SKM-1 treated with dmso at 0.1 percent for 144 hours (cell line): ENCODE measurements at regions not wholly inside any gene's neighbourhood (a gene's known extent, or its start where the extent isn't known, plus 50 kb on each side); places are given as distances from the start of the nearest gene placed in this dataset.
"Not testable (repeated sequence)": the region's sequence is repeated elsewhere in the genome, so short reads cannot be mapped to it uniquely, and the experiment has no call there.

Source experiments
- DNase-seq: peaks from one replicate; lab custom pipeline; 2025; ENCODE audit not compliant: unreplicated experiment; lab: John Stamatoyannopoulos, UW

DNA sequence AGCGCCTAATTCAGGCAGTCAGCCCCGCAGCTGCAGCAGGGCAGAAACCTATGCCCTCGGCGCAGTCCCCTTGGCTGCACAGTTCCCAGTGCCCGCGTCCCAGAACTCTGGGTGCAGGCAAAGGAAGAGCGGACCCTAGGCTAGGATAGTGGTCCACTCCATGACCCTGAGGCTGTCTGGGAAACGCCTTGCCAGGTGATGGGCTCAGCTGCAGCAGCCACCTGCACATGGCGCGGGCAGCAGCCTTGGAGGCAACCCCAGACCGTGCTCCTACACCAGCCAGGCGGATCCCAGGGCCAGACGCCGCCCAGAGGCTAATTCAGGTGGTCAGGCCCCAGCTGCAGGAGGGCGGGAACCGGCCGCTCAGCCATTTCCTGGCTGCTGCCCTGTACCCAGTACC lies 83.0 kb downstream of the POTEC start:
- DNase-seq: not testable (repeated sequence)

DNA sequence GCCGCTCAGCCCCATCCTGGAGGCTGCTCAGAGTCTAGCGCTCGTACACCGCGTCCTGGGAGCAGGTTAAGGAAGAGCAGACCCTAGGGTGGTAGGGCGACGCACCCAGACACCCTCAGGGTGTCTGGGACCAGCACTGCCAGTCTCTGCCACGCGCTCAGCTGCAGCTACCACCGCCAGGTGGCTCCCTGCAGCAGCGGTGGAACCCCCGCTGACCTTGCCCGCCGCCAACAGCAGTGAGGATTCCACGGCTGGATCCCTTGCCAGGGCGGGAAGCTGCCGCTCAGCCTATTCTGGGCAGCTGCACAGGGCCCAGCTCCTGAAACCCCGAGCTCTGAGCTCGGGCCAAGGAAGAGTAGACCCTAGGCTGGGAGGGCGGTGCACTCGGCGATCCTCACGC lies 83.6 kb downstream of the POTEC start:
- DNase-seq: not testable (repeated sequence)

DNA sequence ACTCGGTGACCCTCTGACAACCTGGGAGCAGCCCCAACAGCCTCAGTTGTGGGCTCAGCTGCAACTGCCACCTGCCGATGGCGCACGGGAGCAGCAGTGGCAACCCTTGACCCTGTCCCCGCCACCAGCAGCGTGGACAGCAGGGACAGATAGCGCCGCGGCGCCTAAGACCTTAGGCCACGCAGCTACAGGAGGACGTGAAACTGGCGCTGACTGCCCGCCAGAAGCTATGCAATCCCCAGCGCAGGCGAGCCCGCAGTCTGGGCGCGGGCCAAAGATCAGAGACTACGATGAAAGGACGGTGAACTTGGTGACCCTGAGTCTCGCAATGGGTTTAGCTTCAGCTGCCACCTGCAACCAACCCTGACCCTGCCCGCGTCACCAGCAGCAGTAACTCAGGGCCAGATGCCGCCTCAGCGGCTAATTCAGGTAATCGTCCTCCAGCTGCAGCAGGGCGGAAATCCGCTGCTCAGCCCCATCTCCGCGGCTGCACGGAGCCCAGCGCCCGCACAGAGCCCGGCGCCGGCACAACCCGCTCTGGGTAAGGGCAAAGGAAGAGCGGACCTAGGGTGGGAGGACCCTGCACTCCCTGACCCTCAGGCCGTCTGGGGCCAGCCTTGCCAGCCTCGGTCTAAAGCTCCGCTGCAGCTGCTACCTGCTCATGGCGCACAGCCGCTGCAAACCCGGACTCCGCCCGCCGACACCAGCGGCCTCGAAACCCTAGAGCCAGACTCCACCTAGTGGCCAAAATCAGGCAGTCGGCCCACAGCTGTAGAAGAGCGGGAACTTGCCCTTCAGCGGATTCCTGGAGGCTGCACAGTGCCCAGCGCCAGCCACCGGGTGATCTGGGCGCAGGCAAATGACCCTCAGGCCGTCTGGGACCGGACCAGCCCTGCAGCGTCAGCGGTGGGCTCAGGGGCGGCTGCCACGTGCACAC lies 85.1 kb downstream of the POTEC start:
- DNase-seq: not testable (repeated sequence)

DNA sequence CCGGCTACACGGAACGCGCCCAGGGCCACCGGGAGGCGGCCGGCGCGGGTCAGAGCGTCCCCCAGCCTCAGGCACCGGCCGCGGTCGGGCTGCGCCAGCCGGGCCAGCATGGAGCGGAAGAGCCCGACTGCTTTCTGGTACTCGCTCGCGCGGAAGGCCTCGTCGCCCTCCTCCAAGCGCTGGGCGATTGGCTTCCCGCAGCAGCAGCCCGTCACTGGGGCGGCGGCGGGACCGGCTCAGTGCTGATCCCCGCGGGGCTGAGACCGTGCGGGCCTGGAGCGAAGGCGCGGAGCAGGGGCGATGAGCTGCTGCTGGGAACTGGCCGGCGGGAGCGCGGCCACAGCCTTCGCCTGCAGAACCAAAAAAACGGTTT lies 92.8 kb downstream of the POTEC start:
- not testable (repeated sequence) for DNase-seq

- not testable (repeated sequence) for DNase-seq
Measured at GRCh38 chr18:14449995-14450636, 93.3 kb downstream of the POTEC start.

- not testable (repeated sequence) for DNase-seq
Measured at GRCh38 chr18:14449062-14449461, 94.3 kb downstream of the POTEC start.

DNA sequence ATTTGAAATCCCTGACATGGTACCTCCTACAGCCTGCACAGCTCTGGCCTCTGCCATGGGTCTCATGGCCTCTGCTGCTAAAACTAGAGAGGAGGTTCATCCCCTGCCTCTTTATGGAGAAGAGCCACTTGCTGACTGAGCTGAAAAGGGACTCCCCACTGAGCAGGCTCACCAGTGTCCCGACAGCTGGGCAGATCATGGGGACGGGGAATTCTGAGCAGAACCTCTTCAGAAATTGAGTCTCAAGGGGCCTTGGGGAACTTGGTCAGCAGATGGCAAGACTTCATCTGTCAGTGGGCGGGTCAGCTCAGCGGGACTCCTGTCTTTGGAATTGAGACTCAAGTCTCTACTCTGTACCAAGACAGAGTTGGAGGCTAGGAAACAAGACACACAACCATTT lies 95.7 kb downstream of the POTEC start:
- not testable (repeated sequence) for DNase-seq

DNA sequence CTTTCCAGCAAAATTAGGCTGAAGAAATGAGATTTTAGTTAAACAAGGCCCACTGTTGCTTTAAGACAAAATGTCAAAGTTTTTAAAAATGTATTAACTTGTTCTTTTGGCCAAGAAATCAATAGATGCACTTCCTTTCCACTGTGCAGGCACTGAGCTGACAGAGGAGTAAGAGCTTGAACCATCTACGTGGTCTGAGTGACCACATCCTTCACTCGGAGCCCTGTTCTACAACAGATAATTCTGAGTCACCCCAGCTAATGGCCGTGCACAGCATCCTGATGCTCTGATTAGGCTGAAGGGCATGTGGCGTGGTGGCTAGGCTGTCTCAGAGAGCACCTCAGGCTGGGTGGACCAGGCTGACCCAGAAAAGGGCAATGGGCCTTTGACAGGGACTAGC lies 107.9 kb downstream of the POTEC start:
- not testable (repeated sequence) for DNase-seq

DNA sequence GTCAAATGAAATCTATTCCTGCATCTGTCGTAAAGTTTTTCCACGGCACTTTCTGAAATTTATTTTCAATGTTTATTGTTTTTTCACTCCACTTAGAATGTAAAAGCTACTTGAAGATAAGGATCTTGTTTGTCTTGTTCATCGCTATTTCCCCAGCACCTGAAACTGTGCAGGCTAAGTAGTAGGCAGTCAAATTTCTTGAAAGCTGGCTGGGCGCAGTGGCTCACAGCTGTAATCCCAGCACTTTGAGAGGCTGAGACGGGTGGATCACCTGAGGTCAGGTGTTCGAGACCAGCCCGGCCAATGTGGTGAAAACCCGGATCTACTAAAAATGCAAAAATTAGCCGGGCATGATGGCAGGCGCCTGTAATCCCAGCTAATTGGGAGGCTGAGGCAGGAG lies 111.0 kb downstream of the POTEC start:
- not testable (repeated sequence) for DNase-seq

DNA sequence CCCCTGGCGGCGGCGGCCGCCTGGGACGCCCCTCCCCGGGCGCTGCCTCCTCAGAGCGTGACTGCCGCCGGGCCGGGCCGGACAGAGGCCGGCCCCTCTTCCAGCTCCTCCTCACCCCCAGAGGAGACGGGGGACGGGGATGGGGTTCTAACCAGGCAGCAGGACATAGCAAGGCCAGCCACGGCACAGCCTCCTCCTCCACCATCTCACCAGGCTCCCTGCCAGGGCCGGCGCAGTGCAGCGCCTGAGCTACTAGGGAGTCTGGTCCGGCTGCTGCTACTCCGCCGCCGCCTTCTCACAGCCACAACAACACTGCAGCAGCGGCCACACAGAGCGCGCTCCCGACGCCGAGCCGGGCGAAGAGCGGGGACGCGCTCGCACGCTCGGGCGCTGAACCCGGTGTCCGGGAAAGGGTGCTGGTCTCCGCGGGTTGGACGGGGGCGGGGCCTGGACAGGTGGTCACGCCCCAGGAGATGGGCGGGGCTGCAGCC lies 112.3 kb downstream of the POTEC start:
- peak; percentile 44 for DNase-seq

DNA sequence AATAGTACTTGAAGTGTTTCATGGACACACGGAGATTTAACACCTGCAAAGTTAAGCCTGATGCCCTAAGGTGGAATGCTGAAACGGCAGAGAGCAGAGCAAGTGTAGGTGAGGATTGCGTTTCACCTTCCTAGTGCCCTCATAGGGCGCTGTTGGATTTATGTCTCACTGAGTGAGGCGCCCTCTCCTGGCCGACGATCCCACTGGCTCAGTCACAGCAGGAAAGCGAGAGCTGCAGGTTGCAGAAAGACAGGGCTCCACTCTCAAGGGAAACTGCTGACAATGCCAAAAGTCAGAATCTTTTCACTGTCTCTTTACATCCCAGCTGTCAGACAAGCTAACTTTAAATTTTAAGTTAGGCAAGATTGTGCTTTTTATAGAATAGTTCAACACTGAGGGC lies 127.6 kb downstream of the POTEC start:
- DNase-seq: not testable (repeated sequence)

- not testable (repeated sequence) for DNase-seq
Measured at GRCh38 chr18:14415399-14415798, 128.0 kb downstream of the POTEC start.

DNA sequence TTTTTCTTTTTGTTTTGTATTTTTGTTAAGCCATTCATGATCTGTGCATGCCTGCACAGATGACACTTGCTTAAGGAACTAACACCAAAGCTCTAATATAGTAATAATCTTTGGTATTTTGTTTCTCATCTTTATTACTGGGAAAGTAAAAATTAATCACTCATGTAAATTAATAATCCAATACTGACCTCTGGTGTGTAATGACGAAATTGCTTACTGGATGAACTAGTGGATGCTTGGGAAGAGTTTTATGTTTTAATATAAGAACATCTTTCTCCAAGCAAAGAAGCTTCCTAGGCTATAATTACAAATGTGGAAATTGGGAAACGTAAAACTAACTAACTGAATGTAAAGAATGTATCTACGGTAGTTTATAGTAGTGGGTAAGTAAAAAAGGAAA lies 147.9 kb downstream of the POTEC start:
- not testable (repeated sequence) for DNase-seq

DNA sequence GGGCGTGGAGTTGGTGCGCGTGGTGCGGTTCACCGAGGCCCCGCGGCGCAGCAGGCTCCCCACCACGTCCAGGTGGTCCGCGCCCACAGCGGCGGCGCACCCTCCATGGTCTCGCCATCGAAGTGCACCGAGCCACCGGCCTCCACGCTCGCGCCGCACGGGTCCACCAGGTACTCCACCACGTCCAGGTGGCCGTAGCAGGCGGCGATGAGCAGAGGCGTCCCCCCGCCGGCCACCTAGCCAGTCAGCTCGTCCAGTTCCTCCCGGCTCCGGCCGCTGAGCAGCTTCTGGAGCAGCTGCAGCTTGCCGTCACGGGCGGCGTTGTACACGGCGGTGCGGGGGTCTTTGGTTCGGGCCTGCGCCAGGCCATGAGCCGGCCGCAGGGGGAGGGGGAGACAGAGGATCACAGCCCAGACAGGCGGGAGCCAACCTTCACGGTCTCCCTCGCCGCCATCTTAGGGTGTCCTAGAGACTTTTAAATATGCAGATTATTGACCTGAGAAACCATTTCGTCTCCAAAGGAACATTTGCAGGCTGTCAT lies 149.8 kb downstream of the POTEC start:
- not testable (repeated sequence) for DNase-seq

DNA sequence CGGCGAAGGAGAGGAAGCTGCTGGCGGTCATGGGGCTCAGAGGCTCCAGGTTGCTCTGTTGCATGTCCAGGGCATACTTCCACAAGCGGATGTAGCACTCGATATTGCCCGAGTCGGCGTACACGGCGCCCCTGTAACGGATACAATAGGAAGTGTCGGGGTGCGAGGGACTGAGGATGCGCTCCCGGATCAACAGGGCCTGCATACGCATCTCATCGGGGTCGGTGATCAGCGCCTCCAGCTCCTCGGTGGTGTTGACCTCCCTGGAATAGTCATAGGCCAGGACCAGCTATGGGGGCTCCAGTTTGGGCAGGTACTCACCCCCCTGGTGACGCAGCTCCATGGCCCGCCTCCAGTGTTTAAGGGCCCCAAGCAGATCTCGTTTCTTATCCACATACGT lies 150.8 kb downstream of the POTEC start:
- DNase-seq: not testable (repeated sequence)

DNA sequence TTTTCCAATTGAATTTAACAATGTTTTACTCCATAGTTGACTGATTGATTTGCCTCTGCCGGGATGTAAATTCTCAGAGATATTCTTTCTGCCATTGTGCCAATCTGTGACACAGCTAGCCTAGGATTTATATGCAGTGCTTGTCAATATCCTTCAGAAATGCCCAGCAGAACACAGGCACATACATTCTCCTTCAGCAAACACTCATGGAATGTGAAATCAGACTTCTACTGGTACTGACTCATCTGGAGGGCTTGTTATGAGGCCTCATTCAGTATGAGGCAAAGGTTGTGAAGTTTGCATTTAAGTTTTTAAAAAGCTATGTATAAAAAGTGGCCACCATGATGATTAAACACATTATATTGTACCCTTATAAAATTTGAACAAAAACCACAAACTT lies 158.4 kb downstream of the POTEC start:
- DNase-seq: not testable (repeated sequence)

DNA sequence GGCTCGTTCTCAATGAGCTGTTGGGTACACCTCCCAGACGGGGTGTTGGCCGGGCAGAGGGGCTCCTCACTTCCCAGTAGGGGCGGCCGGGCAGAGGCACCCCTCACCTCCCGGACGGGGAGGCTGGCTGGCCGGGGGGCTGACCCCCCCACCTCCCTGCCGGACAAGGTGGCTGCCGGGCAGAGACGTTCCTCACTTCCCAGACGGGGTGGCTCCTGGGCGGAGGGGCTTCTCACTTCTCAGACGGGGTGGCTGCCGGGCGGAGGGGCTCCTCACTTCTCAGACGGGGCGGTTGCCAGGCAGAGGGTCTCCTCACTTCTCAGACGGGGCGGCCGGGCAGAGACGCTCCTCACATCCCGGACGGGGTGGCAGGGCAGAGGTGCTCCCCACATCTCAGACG lies 160.7 kb downstream of the POTEC start:
- DNase-seq: not testable (repeated sequence)

DNA sequence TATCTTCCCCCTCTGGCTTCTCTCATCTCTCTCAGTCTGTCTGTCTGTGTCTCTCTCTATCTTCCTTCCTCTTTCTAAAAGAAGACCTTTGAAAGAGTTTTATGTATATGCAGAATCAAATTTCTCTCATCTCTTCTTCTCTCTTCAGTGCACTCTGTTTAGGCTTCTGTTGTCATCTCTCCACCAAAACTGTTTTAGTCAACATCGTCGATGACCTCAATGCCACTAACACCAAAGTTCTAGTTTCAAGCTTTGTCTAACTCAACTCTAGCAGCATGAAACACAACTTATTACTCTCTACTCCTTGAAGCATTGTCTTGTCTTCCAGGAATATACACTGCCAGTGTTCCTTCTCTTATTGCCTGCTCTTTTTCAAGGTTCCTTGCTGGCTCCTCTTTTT lies 163.9 kb downstream of the POTEC start:
- not testable (repeated sequence) for DNase-seq

- not testable (repeated sequence) for DNase-seq
Measured at GRCh38 chr18:14378376-14378775, 165.0 kb downstream of the POTEC start.

DNA sequence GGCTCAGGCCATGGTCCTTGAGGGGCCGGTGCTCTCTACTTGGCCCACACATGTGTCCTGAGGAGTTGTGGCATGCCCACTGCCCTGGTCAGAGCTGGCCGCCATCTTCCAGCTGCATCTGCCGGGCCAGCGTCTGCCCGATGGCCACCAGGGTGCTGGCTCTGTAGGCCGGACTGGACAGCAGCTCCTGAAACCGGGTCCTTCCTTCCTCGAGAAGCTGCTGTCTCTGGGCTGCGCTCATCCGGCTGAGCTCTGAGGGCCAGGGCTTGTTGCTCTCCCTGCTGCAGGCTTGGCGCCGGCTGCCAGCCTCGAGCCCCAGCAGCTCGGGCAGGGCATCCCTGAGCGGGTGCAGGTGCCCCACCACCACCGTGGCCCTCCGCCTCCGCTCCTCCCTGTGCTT lies 182.1 kb downstream of the POTEC start:
- DNase-seq: not testable (repeated sequence)

- not testable (repeated sequence) for DNase-seq
Measured at GRCh38 chr18:14357553-14358297, 185.7 kb downstream of the POTEC start.
